ENCODE measurements at regions not wholly inside any gene's neighbourhood (a gene's known extent, or its start where the extent isn't known, plus 50 kb on each side); places are given as distances from the start of the nearest gene placed in this dataset.

DNA sequence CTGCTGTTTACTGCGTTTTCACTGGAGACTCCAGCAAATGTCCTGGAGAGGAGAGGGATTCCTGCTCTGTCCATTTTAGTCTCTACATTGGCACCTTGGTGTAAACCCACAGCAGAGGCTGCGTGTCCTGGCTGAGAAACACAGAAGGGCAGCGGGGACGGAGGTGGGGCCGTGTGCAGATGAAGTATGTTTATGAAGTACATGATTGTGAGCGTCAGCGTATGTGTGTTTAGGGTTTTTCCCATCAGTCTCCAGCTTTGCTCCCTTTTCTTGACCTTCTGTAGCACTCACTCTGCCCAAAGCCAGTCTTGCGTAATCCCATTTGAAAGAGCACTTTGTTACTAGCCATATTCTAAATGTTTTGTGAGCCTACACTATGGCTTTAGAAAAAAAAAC lies 750.7 kb upstream of the SORCS1 start:
- TF ChIP-seq EZH2phosphoT487 (IDR thresholded peaks at IDR 0.05; ENCODE audit: insufficient read depth, low read depth): no peak
- no peak for TF ChIP-seq EZH2 (IDR thresholded peaks at IDR 0.05; ENCODE audit: insufficient read depth, poor library complexity, severe bottlenecking)

All from GM23248 (cell line).